CD4-positive, alpha-beta T cell treated with Interleukin-6 for 4 hours (primary cell): ENCODE measurements at regions not wholly inside any gene's neighbourhood (a gene's known extent, or its start where the extent isn't known, plus 50 kb on each side); places are given as distances from the start of the nearest gene placed in this dataset.
A peak's percentile ranks its signal among the peaks of the same experiment; 100 is the strongest.
"Not testable (repeated sequence)": the region's sequence is repeated elsewhere in the genome, so short reads cannot be mapped to it uniquely, and the experiment has no call there.

Experiments
- DNase-seq: peaks from one replicate; pipeline ENCODE4 v3.0.0-alpha.2; 2020; ENCODE audit warnings: mixed read lengths

DNA sequence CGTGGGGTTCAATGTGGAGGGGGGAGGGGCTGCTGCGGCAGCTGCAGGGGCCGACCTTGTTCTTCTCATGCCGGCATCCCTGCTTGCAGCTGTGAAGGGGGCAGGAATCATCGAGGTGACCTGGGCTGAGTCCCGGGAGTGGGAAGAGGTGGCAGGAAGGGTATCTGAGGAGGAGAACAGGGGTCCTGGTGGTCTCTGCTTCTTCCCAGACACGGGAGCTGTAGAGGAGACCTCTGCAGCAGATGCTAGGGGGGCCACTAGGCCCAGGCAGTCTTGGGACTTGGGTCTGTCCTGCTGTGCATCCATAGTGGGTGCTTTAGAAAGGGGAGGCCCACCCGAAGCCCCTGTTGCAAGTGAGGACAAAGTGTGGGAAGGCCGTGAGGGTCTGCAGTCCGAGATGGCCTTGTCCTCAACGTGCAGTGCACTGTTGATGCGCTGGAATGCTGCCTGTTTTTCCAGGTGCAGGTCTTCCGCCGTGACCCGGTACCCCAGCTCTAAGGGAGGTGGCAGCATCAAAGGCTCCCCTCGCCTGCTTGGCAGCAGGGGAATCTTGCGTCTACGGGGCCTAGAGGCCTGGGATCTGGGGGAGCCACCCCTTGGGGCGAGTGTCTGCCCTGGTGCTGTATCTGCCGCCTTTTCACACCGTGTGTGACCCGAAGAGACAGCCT is 1370.0 kb downstream of the CDH12 start:
- not testable (repeated sequence) for DNase-seq

DNA sequence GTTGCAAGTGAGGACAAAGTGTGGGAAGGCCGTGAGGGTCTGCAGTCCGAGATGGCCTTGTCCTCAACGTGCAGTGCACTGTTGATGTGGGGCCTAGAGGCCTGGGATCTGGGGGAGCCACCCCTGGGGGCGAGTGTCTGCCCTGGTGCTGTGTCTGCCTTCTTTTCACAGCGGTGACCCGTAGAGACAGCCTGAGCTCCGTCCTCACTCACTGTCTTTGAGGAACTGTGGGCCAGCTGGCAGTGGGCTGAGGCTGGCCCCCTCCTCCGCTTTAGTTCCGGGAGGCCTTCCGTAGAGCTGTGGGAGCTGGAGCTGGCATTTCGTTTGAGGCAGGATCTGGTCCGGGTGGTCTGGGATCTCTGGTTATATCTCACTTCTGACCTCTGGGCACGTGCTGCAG is 1370.6 kb downstream of the CDH12 start:
- not testable (repeated sequence) for DNase-seq

- not testable (repeated sequence) for DNase-seq
These were observed 1371.5 kb downstream of the CDH12 start for GRCh38 chr5:21481320-21482270.

DNA sequence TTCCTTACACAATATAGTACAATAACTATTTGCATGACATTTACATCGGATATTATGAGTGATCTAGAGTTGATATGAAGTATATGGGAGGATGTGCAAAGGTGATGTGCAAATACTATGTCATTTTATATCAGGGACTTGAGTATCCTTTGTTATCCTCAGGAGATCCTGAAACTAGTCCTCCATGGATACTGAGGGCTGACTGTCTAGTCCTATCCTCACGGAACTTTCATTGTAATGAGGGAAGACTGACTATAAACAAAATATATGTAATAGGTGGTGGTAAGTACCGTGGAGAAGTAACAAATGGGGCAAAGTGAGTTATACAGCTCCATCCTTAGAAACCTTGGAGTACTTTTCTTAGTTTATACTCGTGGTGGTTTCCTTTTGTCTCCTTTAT is 1373.1 kb downstream of the CDH12 start:
- not testable (repeated sequence) for DNase-seq

GRCh38 chr5:21473981-21474380 is 1379.2 kb downstream of the CDH12 start:
- DNase-seq, result not testable (repeated sequence)

- DNase-seq, result not testable (repeated sequence)
These were observed 1379.7 kb downstream of the CDH12 start for GRCh38 chr5:21473436-21473835.

GRCh38 chr5:21471691-21472090 is 1381.5 kb downstream of the CDH12 start:
- not testable (repeated sequence) for DNase-seq

GRCh38 chr5:21469523-21470101 is 1383.5 kb downstream of the CDH12 start:
- peak; percentile 9 for DNase-seq

GRCh38 chr5:21467544-21467943 is 1385.6 kb downstream of the CDH12 start:
- DNase-seq, result not testable (repeated sequence)

DNA sequence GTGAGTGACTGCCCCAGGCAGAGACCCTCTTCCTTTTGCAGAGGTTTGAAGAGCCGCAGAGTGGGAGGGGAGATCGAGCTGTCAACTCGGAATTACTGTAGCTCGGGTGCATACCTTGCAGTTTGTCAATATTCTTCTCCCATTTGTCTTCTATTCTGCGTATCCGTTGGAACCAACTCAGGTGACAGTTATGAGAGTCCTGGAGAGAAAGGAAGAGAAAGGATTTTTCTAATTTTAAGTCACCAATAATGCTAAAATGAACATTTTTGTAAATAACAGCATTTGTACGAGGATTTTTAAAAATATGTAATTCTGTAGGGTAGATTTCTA is 1393.4 kb downstream of the CDH12 start:
- not testable (repeated sequence) for DNase-seq

DNA sequence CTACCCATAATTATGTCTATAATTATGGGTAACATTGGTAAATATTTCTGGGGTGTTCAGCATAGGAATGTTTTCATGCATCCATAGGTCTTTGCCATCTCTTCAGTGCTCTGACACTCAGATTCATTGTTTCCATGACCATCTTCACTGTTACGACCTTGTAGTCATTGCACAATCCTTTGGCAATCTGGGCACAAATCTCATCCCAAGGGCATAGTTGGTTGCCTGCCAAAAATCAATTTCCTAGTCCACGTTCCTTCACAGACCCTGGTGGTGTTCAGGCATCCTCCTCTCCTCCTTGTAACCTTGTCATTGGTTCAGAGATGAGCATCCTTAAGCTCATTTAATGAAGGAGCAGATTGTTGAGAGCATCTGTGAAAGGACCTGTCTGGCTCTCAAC is 1400.7 kb downstream of the CDH12 start:
- no peak for DNase-seq

- no peak for DNase-seq
These were observed 1420.5 kb downstream of the CDH12 start for GRCh38 chr5:21432646-21433045.

DNA sequence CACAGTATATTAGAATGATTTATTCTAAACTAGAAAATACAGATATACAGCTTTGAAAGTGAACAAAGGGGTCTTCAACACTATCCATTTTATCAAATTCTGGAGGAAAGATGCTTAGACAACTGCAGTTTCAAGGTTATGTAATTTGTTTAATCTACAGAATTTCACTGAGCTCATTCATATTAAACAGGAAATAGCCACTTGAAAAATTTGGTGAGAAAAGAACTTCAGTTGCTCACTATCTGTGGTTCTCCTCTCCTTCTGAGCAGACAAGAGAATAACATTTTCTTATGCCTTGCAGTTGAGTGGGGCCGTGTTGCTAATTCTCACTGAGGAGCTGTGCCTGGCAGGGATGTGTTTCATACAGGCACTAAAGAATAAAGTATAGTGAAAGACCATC is 1428.2 kb downstream of the CDH12 start:
- DNase-seq, result no peak

GRCh38 chr5:21419383-21419782 is 1431.4 kb upstream of the CDH18 start:
- no peak for DNase-seq

- DNase-seq, result not testable (repeated sequence)
These were observed 1414.1 kb upstream of the CDH18 start for GRCh38 chr5:21402089-21402488.

- DNase-seq, result no peak
These were observed 1410.5 kb upstream of the CDH18 start for GRCh38 chr5:21398511-21398910.

GRCh38 chr5:21397693-21398092 is 1409.7 kb upstream of the CDH18 start:
- no peak for DNase-seq

DNA sequence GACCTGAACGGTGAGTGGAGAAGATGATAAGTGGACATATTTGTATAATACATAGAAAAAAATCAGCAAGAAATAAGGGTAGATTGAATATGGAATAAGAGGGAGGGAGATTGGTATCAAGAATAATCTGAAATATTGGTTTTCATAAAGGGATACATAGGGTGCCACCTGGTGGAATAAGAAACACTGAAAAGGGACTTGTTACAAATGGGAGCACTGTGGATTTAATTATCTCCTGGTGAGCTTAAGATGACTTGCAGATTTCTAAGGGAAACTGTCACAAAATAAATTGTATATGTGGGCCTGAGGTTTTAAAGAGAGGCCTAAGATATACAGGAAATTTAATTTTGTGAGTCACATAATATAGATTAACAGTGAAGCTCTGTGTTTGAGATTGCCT is 1403.5 kb upstream of the CDH18 start:
- no peak for DNase-seq

GRCh38 chr5:21360754-21361153 is 1372.8 kb upstream of the CDH18 start:
- not testable (repeated sequence) for DNase-seq

- not testable (repeated sequence) for DNase-seq
These were observed 1353.9 kb upstream of the CDH18 start for GRCh38 chr5:21341948-21342261.

DNA sequence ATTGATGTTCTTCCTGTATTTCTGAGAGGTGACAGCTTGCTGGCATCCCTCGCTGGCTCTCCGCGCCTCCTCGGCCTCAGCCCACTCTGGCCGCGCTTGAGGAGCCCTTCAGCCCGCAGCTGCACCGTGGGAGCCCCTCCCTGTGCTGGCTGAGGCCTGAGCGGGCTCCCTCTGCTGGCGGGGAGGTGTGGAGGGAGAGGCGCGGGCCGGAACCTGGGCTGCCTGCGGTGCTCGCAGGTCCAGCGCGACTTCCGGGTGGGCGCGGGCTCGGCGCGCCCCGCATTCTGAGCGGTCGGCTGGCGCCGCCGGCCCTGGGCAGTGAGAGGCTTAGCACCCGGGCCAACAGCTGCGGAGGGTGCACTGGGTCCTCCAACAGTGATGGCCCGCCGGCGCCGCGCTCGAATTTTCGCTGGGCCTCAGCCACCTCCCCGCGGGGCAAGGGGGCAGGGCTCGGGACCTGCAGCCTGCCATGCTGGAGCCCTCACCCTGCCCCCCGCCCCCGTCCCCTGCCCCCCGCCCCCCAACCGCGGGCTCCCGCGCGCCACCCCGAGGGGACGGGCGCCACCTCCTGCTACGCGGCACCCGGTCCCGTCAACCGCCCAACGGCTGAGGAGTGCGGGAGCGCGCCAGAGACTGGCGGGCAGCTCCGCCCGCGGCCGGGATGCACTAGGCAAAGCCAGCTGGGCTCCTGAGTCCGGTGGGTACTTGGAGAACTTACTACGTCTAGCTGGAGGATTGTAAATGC is 1353.4 kb upstream of the CDH18 start:
- peak; percentile 1 for DNase-seq

DNA sequence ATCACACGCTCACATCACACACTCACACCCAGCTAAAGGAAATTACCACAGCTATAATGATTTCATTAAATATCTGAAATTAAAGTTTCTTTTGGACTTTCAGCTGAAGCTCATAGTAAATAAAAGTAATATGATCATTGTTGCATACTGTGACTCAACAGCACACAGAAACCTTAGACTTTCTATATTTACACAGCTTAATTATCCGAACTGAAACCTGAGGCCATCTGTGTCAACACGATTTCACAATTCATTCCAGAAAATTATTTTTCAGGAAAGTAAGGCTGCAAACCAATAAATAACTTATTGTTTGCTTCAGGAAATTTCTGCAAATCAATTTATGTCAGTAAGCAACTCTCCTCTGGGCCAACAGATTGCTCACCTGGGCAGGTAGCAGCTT is 1352.2 kb upstream of the CDH18 start:
- not testable (repeated sequence) for DNase-seq

DNA sequence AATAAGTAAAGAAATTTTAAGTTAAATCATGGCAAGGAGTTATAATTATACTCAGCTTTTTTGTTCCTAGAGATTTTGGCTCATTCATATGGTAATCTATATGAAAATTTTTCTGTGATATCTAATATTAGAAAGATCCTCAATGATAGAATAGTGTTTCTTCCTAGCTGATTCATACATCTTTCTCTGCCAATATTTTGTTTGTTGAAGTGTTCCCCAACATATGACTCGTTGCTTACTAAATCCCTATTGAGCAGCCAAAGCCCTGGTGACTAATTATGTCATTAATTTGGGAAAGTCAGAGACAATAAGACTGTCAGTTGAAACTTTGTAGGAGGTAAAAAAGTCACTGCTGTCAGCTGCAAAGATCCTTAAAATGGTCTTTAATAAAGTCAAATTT is 1348.5 kb upstream of the CDH18 start:
- not testable (repeated sequence) for DNase-seq
